OCI-LY3 (cell line): ENCODE measurements at regions not wholly inside any gene's neighbourhood (a gene's known extent, or its start where the extent isn't known, plus 50 kb on each side); places are given as distances from the start of the nearest gene placed in this dataset.

Source experiments
- CTCF ChIP-seq: fragments of 200-600, 300-600 bp; sonication (generic); IDR thresholded peaks from 2 replicates; pipeline ENCODE4 v1.5.1; 2014; ENCODE audit warnings: antibody characterized with exemption, low read length, low read depth
- EZH2phosphoT487 ChIP-seq: fragments of 200-600 bp; shearing (Covaris generic); IDR thresholded peaks from 2 replicates; pipeline ENCODE4 v1.6.1; 2018; ENCODE audit warnings: antibody characterized with exemption, mixed run types, low read depth

- no peak for TF ChIP-seq CTCF
- TF ChIP-seq EZH2phosphoT487 = no peak
These were observed 185.5 kb downstream of the OLFM1 start for GRCh38 chr9:135273008-135273407.
